HUES64 (cell line): ENCODE measurements at regions not wholly inside any gene's neighbourhood (a gene's known extent, or its start where the extent isn't known, plus 50 kb on each side); places are given as distances from the start of the nearest gene placed in this dataset.

Experiments
- H3K27ac ChIP-seq: 2 replicates; pipeline ENCODE4 v1.7.0; 2013; ENCODE audit warnings: low read depth, low read length, inconsistent platforms
- H3K27me3 ChIP-seq: 2 replicates; pipeline ENCODE4 v1.6.1; 2013; ENCODE audit warnings: mild to moderate bottlenecking, low read length; ENCODE audit not compliant: insufficient read depth
- H3K36me3 ChIP-seq: 2 replicates; pipeline ENCODE4 v1.6.1; 2013; ENCODE audit warnings: mild to moderate bottlenecking, low read length; ENCODE audit not compliant: insufficient read depth
- H3K4me1 ChIP-seq: 2 replicates; pipeline ENCODE4 v1.6.1; 2013; ENCODE audit warnings: mild to moderate bottlenecking, low read length, moderate library complexity; ENCODE audit not compliant: insufficient read depth
- H3K4me3 ChIP-seq: 2 replicates; pipeline ENCODE4 v1.5.1; 2013; ENCODE audit warnings: mild to moderate bottlenecking, low read length, moderate library complexity
- H3K9ac ChIP-seq: 2 replicates; pipeline ENCODE4 v1.6.1; 2013; ENCODE audit warnings: mild to moderate bottlenecking, low read depth, low read length
- H3K9me3 ChIP-seq: 2 replicates; pipeline ENCODE4 v1.6.1; 2013; ENCODE audit warnings: low read depth, low read length; ENCODE audit not compliant: insufficient read depth
- WGBS: fragments of 150-250, 120-280 bp; methylation state at CpG from one replicate; pipeline ENCODE4 v1.1.7; 2013; ENCODE audit warnings: missing lambda C conversion rate; 5-methylcytosine and 5-hydroxymethylcytosine counted together

- peaks cover 25% of the 10 kb centered on the region for H3K4me1 ChIP-seq
- H3K36me3 ChIP-seq, result no peaks in the 10 kb centered on the region
- no peak overlapping the region for H3K27ac ChIP-seq
- H3K9me3 ChIP-seq, result no peaks in the 10 kb centered on the region
- H3K9ac ChIP-seq, result no peak overlapping the region
- no peak overlapping the region for H3K4me3 ChIP-seq
- no peaks in the 10 kb centered on the region for H3K27me3 ChIP-seq
Measured at GRCh38 chr10:111840546-111840945, 343.0 kb downstream of the GPAM start.

DNA sequence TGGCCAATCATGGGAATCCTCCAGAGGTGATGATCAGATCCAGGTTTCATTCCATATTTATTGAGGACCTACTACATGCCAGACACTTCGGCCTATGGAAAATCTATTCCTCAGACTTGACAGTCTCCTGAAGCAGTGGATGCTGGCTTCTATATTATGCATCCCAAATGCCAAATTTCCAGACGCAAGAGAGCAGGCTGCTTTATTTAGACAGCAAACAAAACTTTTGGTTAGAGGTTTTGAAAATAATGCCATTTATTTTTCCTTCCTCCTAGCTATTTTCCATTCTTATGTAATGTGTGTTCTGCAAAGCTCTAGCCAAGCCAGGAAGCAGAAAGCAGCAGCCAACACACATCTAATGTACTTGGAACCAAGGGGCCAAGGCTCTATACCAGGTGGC, 330.8 kb downstream of the GPAM start:
- H3K9me3 ChIP-seq, result no peaks in the 10 kb centered on the region
- no peak overlapping the region for H3K27ac ChIP-seq
- H3K9ac ChIP-seq, result no peak overlapping the region
- H3K36me3 ChIP-seq, result no peaks in the 10 kb centered on the region
- no peaks in the 10 kb centered on the region for H3K27me3 ChIP-seq
- no peaks in the 10 kb centered on the region for H3K4me1 ChIP-seq
- no peak overlapping the region for H3K4me3 ChIP-seq
- 93% methylated on average over 2 of the region's 2 CpGs for WGBS

DNA sequence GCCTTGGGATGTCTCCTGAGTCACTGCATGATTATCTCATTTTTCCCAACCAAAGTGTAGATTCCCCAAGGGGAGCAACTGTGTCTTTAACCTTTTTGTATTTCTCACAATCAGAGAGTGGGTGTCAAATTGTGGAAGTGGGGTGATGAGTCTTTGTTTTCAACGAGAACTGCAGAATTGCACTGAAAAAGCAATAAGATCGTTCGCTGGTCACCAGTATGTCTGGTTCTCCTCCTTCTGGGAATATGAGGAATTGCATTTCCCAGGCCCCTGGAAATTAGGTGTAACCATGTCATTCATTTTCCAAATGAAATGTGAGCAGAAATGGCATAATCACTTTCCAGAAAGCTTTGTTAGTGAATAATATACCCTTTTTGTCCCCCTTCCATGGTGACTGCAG, 326.9 kb downstream of the GPAM start:
- Histone ChIP-seq H3K4me1 (no peaks in the 10 kb centered on the region), H3K36me3 (no peaks in the 10 kb centered on the region), H3K27me3 (no peaks in the 10 kb centered on the region), H3K9me3 (no peaks in the 10 kb centered on the region), H3K9ac (no peak overlapping the region), H3K4me3 (no peak overlapping the region), H3K27ac (no peak overlapping the region)
- 82% methylated on average over 3 of the region's 3 CpGs for WGBS

GRCh38 chr10:111865550-111865949, 318.0 kb downstream of the GPAM start:
- no peak overlapping the region for H3K9ac ChIP-seq
- H3K27me3 ChIP-seq, result no peaks in the 10 kb centered on the region
- no peaks in the 10 kb centered on the region for H3K36me3 ChIP-seq
- H3K27ac ChIP-seq, result no peak overlapping the region
- 83% methylated on average over 2 of the region's 3 CpGs for WGBS
- H3K9me3 ChIP-seq, result no peaks in the 10 kb centered on the region
- peaks cover 6% of the 10 kb centered on the region; the same call in 1 of the 2 replicates for H3K4me1 ChIP-seq
- H3K4me3 ChIP-seq, result no peak overlapping the region

DNA sequence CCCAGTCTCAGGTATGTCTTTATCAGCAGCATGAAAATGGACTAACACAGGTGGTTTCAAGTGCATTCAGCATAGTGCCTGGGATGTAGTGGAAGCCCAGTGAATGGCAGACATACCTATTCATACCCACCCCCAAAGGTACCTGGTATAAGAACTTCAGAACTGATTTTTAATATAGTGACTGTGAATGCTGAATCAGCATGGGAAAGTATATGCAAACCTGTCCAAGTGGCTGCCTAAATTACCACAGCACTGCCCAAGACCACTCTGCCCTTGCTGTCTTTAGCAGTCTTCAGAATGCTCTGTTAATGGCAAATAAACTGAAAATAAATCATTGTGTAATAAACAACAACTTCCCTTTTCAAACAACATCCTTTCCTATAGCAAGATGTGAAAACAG, 312.1 kb downstream of the GPAM start:
- Histone ChIP-seq H3K36me3 (no peaks in the 10 kb centered on the region), H3K27ac (no peak overlapping the region), H3K4me3 (no peak overlapping the region), H3K9ac (no peak overlapping the region), H3K27me3 (no peaks in the 10 kb centered on the region), H3K9me3 (no peaks in the 10 kb centered on the region), H3K4me1 (no peaks in the 10 kb centered on the region)

DNA sequence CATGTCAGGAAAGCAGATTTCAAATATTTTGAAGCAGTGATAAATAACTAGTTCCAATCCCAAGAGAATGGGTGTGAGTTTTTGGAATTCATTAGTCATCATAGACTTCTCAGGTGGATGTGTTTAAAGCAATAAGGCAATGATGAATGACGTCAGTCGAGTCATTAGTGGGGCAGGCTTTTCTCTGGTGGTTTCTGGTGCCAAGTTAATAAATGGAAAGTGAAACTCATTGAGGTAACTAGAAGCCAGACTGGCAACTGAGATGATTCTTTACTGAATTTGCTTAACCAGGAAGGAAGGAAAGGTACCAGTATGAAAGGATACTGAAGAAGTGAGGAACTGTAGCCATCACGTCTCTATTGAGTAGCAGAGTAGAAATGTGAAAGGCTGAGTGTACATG, 311.0 kb downstream of the GPAM start:
- Histone ChIP-seq H3K9me3 (no peaks in the 10 kb centered on the region), H3K4me3 (no peak overlapping the region), H3K27ac (no peak overlapping the region), H3K9ac (no peak overlapping the region), H3K27me3 (no peaks in the 10 kb centered on the region), H3K4me1 (peaks cover 7% of the 10 kb centered on the region; the same call in 1 of the 2 replicates), H3K36me3 (no peaks in the 10 kb centered on the region)
- 80% methylated on average over 3 of the region's 3 CpGs for whole genome bisulfite sequencing

DNA sequence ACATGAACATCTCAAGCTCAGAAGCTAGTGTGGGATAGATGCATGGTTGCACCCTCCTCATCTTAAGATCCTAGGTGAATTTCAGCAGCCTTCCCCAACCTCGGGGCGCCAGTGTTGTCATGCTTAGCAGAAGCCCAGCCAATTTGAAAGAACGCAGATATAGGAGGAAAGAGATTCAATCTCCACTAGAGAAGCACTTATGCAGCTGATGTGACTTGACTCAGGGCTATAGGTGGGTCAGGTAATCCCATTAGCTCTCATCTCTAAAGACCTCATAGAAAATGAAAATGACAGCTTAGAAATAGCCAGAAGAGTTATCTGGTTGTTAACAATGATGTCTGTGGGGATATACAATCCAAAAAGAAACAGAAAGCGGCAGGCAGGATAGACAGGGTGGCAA, 310.5 kb downstream of the GPAM start:
- Histone ChIP-seq H3K27ac (no peak overlapping the region), H3K9ac (no peak overlapping the region), H3K27me3 (no peaks in the 10 kb centered on the region), H3K9me3 (peaks cover 3% of the 10 kb centered on the region), H3K4me3 (no peak overlapping the region), H3K4me1 (peaks cover 10% of the 10 kb centered on the region; the same call in 1 of the 2 replicates), H3K36me3 (no peaks in the 10 kb centered on the region)
- 95% methylated on average over 4 of the region's 4 CpGs for WGBS

GRCh38 chr10:111873621-111874135, 309.9 kb downstream of the GPAM start:
- Histone ChIP-seq H3K27me3 (no peaks in the 10 kb centered on the region), H3K4me1 (peaks cover 10% of the 10 kb centered on the region; the same call in 1 of the 2 replicates), H3K9ac (no peak overlapping the region), H3K27ac (no peak overlapping the region), H3K36me3 (no peaks in the 10 kb centered on the region), H3K4me3 (no peak overlapping the region), H3K9me3 (peaks cover 9% of the 10 kb centered on the region)
- 97% methylated on average over 7 of the region's 7 CpGs for WGBS

GRCh38 chr10:111874576-111874975, 309.0 kb downstream of the GPAM start:
- Histone ChIP-seq H3K9ac (no peak overlapping the region), H3K27me3 (no peaks in the 10 kb centered on the region), H3K4me3 (no peak overlapping the region), H3K9me3 (peaks cover 14% of the 10 kb centered on the region), H3K4me1 (peaks cover 10% of the 10 kb centered on the region; the same call in 1 of the 2 replicates), H3K36me3 (no peaks in the 10 kb centered on the region), H3K27ac (no peak overlapping the region)
- WGBS, result 94% methylated on average over 3 of the region's 3 CpGs

- Histone ChIP-seq H3K4me3 (no peak overlapping the region), H3K9me3 (peaks cover 14% of the 10 kb centered on the region), H3K36me3 (no peaks in the 10 kb centered on the region), H3K4me1 (peaks cover 10% of the 10 kb centered on the region; the same call in 1 of the 2 replicates), H3K27me3 (no peaks in the 10 kb centered on the region), H3K27ac (no peak overlapping the region), H3K9ac (no peak overlapping the region)
- WGBS, result over 99% methylated on average over 3 of the region's 4 CpGs
Measured at GRCh38 chr10:111875725-111876124, 307.8 kb downstream of the GPAM start.

DNA sequence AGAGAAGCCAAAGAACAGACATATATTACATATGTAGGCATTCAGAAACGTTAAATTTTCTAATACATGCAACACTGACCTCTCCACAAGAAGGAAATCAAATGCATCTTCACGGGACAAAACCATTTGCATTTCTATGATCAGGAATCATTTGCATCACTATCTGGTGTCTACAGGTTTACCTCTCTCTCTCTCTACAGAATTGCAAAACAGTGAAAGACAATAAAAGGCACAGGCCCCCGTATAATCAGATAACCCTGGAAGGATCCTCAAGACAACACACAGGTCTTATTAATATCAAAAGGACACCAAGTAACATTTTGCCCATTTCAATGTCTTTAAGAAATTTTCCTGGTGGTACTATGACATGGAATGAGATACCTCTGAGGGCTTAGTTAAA, 306.3 kb downstream of the GPAM start:
- Histone ChIP-seq H3K4me3 (no peak overlapping the region), H3K4me1 (peaks cover 10% of the 10 kb centered on the region; the same call in 1 of the 2 replicates), H3K36me3 (no peaks in the 10 kb centered on the region), H3K9ac (no peak overlapping the region), H3K27ac (no peak overlapping the region; the same call in 1 of the 2 replicates), H3K9me3 (peaks cover 14% of the 10 kb centered on the region), H3K27me3 (no peaks in the 10 kb centered on the region)
- WGBS, result 44% methylated on average over 3 of the region's 3 CpGs

- Histone ChIP-seq H3K9me3 (peaks cover 14% of the 10 kb centered on the region), H3K4me1 (peaks cover 10% of the 10 kb centered on the region; the same call in 1 of the 2 replicates), H3K4me3 (no peak overlapping the region), H3K27me3 (no peaks in the 10 kb centered on the region), H3K36me3 (no peaks in the 10 kb centered on the region), H3K9ac (no peak overlapping the region), H3K27ac (no peak overlapping the region)
- WGBS, result 100% methylated on average over 1 of the region's 2 CpGs
Measured at GRCh38 chr10:111879969-111880368, 303.6 kb downstream of the GPAM start.
